Neural crest cell (in vitro differentiated cells): ENCODE measurements at regions not wholly inside any gene's neighbourhood (a gene's known extent, or its start where the extent isn't known, plus 50 kb on each side); places are given as distances from the start of the nearest gene placed in this dataset.

Experiments
- DNase-seq: peaks from one replicate; pipeline ENCODE4 v3.0.0; 2021; ENCODE audit warnings: low read depth, mixed read lengths, low spot score
- H3K27ac Mint-ChIP-seq: one replicate; pipeline ENCODE4 v1.8.0; 2021; ENCODE audit warnings: mild to moderate bottlenecking, mixed read lengths; ENCODE audit not compliant: unreplicated experiment
- H3K27me3 Mint-ChIP-seq: 2 replicates; pipeline ENCODE4 v1.8.0; 2021; ENCODE audit warnings: low read depth, mild to moderate bottlenecking, mixed read lengths
- H3K36me3 Mint-ChIP-seq: 2 replicates; pipeline ENCODE4 v1.8.0; 2021; ENCODE audit warnings: low read depth, mild to moderate bottlenecking, mixed read lengths
- H3K4me1 Mint-ChIP-seq: 2 replicates; pipeline ENCODE4 v1.8.0; 2021; ENCODE audit warnings: mixed read lengths
- H3K4me3 Mint-ChIP-seq: one replicate; pipeline ENCODE4 v1.8.0; 2021; ENCODE audit warnings: mild to moderate bottlenecking, mixed read lengths
- H3K9me3 Mint-ChIP-seq: 2 replicates; pipeline ENCODE4 v1.8.0; 2021; ENCODE audit warnings: mixed read lengths
- TF ChIP-seq, protein P1 (sequence below): fragments of 200-600 bp; sonication (generic); conservative IDR thresholded peaks from 2 replicates; pipeline ENCODE4 v1.5.0; 2021; ENCODE audit warnings: antibody characterized with exemption, mild to moderate bottlenecking

GRCh38 chr20:55614220-55614757 lies 391.0 kb downstream of the CBLN4 start:
- no peak overlapping the region for H3K4me3 Mint-ChIP-seq
- TF ChIP-seq, protein P1, sequence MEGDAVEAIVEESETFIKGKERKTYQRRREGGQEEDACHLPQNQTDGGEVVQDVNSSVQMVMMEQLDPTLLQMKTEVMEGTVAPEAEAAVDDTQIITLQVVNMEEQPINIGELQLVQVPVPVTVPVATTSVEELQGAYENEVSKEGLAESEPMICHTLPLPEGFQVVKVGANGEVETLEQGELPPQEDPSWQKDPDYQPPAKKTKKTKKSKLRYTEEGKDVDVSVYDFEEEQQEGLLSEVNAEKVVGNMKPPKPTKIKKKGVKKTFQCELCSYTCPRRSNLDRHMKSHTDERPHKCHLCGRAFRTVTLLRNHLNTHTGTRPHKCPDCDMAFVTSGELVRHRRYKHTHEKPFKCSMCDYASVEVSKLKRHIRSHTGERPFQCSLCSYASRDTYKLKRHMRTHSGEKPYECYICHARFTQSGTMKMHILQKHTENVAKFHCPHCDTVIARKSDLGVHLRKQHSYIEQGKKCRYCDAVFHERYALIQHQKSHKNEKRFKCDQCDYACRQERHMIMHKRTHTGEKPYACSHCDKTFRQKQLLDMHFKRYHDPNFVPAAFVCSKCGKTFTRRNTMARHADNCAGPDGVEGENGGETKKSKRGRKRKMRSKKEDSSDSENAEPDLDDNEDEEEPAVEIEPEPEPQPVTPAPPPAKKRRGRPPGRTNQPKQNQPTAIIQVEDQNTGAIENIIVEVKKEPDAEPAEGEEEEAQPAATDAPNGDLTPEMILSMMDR, result no peak
- peaks cover 3% of the 10 kb centered on the region for H3K9me3 Mint-ChIP-seq
- H3K4me1 Mint-ChIP-seq, result no peaks in the 10 kb centered on the region
- H3K36me3 Mint-ChIP-seq, result no peaks in the 10 kb centered on the region
- H3K27ac Mint-ChIP-seq, result no peak overlapping the region
- H3K27me3 Mint-ChIP-seq, result no peaks in the 10 kb centered on the region
- DNase-seq, result no peak

DNA sequence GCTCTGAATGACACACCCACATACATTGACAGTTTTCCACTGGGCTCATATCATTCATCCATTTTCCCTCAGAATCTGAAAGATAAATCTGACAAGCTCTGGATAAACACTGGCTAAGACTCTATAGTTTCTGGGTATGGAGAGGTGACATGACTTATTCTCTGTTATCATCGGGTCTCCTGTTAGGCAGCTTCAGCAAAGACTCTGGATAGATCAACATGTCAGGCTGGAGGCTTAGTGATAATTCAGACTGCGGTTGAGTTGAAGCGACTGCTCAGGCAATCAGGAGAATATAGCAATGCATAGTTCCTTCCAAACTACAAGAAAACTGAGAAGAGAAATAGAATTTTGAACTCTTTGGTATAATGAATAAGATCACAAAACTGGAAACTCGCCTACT lies 394.6 kb downstream of the CBLN4 start:
- Mint-ChIP-seq H3K27ac (no peak overlapping the region), H3K4me3 (no peak overlapping the region), H3K4me1 (no peaks in the 10 kb centered on the region), H3K36me3 (no peaks in the 10 kb centered on the region), H3K9me3 (no peaks in the 10 kb centered on the region), H3K27me3 (no peaks in the 10 kb centered on the region)
- TF ChIP-seq, protein P1, result no peak
- no peak for DNase-seq

GRCh38 chr20:55605594-55605993 lies 399.7 kb downstream of the CBLN4 start:
- Mint-ChIP-seq H3K9me3 (no peaks in the 10 kb centered on the region), H3K27ac (no peak overlapping the region), H3K4me3 (no peak overlapping the region), H3K36me3 (no peaks in the 10 kb centered on the region), H3K27me3 (peaks cover 5% of the 10 kb centered on the region), H3K4me1 (no peaks in the 10 kb centered on the region)
- no peak for DNase-seq
- TF ChIP-seq, protein P1, result no peak

DNA sequence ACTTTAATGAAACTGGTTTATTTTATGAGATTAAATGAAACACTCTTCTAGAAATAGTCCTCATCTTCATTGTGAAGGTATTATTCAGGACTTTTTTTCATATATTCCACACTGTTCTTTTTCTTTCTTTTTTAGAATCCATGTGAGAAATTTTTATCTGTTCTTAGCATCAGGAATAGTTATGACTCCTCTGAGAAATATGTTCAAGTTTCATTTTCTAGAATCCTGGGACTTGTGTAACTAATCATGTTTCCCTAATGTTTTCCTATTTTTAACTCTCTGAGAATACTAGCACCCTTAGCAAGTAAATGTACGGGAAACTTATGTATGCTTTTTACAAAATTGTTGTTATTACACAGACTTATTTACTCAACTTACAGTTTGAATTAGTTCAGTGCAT lies 407.8 kb downstream of the CBLN4 start:
- no peak for DNase-seq
- H3K4me1 Mint-ChIP-seq, result no peaks in the 10 kb centered on the region
- H3K4me3 Mint-ChIP-seq, result no peak overlapping the region
- H3K27ac Mint-ChIP-seq, result no peak overlapping the region
- H3K36me3 Mint-ChIP-seq, result no peaks in the 10 kb centered on the region
- TF ChIP-seq, protein P1, result no peak
- peaks cover 7% of the 10 kb centered on the region for H3K27me3 Mint-ChIP-seq
- H3K9me3 Mint-ChIP-seq, result no peaks in the 10 kb centered on the region

DNA sequence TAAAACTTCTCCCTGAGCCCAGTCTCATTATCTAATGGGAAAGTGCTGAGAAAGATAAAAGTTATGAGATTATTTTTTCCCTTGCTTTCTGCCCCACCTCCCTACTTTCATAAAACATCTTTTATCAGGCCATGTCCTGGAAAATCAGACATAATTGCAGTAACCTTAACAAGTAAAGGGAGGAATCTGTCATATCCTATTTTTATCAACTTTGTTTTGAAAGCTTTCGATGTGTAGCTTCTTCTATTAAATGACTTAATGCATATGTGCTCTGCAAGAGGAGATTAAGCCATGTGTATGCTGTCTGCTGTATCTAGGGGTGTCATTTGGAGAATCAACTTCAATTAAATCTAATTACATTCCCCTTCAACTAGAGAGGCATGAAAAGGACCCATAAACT lies 408.9 kb downstream of the CBLN4 start:
- Mint-ChIP-seq H3K27ac (no peak overlapping the region), H3K36me3 (no peaks in the 10 kb centered on the region), H3K27me3 (peaks cover 7% of the 10 kb centered on the region), H3K9me3 (no peaks in the 10 kb centered on the region), H3K4me3 (no peak overlapping the region), H3K4me1 (no peaks in the 10 kb centered on the region)
- TF ChIP-seq, protein P1, result no peak
- DNase-seq, result no peak

- no peak for DNase-seq
- H3K36me3 Mint-ChIP-seq, result no peaks in the 10 kb centered on the region
- peaks cover 7% of the 10 kb centered on the region for H3K27me3 Mint-ChIP-seq
- TF ChIP-seq, protein P1, result no peak
- H3K4me3 Mint-ChIP-seq, result no peak overlapping the region
- no peaks in the 10 kb centered on the region for H3K9me3 Mint-ChIP-seq
- H3K27ac Mint-ChIP-seq, result no peak overlapping the region
- H3K4me1 Mint-ChIP-seq, result no peaks in the 10 kb centered on the region
Measured at GRCh38 chr20:55592866-55593265, 412.5 kb downstream of the CBLN4 start.
